ENCODE measurements at regions not wholly inside any gene's neighbourhood (a gene's known extent, or its start where the extent isn't known, plus 50 kb on each side); places are given as distances from the start of the nearest gene placed in this dataset.
"Not testable (repeated sequence)": the region's sequence is repeated elsewhere in the genome, so short reads cannot be mapped to it uniquely, and the experiment has no call there.

- H3K27ac ChIP-seq (ENCODE audit: low read depth, low read length), result no peak overlapping the region
- H3K4me1 ChIP-seq (ENCODE audit: control insufficient read depth, low read length), result no peaks in the 10 kb centered on the region
- no peaks in the 10 kb centered on the region for H3K9me2 ChIP-seq (replicated peaks; ENCODE audit: control insufficient read depth, low read length)
- H3K36me3 ChIP-seq (ENCODE audit: control insufficient read depth, low read length), result no peaks in the 10 kb centered on the region
- H4K20me1 ChIP-seq (ENCODE audit: control insufficient read depth, insufficient read depth, low read depth, low read length), result no peaks in the 10 kb centered on the region
- no peak overlapping the region for H3K4me2 ChIP-seq (ENCODE audit: low read length)
- H3K4me3 ChIP-seq (ENCODE audit: low read length), result no peak overlapping the region
- H3K79me2 ChIP-seq (ENCODE audit: control insufficient read depth, low read length), result no peaks in the 10 kb centered on the region
- no peaks in the 10 kb centered on the region for H3K9me3 ChIP-seq (ENCODE audit: control insufficient read depth, insufficient read depth, low read length)
- no peaks in the 10 kb centered on the region for H3K27me3 ChIP-seq (ENCODE audit: control insufficient read depth, low read length)
- H3F3A ChIP-seq (ENCODE audit: control insufficient read depth, insufficient read depth), result no peaks in the 10 kb centered on the region
- TF ChIP-seq CTCF (IDR thresholded peaks at IDR 0.05; ENCODE audit: low read depth, low read length, poor library complexity, severe bottlenecking), result no peak
- TF ChIP-seq EZH2phosphoT487 (IDR thresholded peaks at IDR 0.05; ENCODE audit: borderline replicate concordance, low read length), result no peak
Measured at GRCh38 chr5:12865529-12865928, 961.3 kb upstream of the CTNND2 start.

GRCh38 chr5:12861886-12862654 lies 957.8 kb upstream of the CTNND2 start:
- Histone ChIP-seq H3K27me3 (ENCODE audit: control insufficient read depth, low read length) (no peaks in the 10 kb centered on the region), H4K20me1 (ENCODE audit: control insufficient read depth, insufficient read depth, low read depth, low read length) (no peaks in the 10 kb centered on the region), H3K9me3 (ENCODE audit: control insufficient read depth, insufficient read depth, low read length) (no peaks in the 10 kb centered on the region), H3K9me2 (replicated peaks; ENCODE audit: control insufficient read depth, low read length) (no peaks in the 10 kb centered on the region), H3K79me2 (ENCODE audit: control insufficient read depth, low read length) (no peaks in the 10 kb centered on the region), H3K4me3 (ENCODE audit: low read length) (no peak overlapping the region), H3K4me2 (ENCODE audit: low read length) (no peak overlapping the region), H3F3A (ENCODE audit: control insufficient read depth, insufficient read depth) (no peaks in the 10 kb centered on the region), H3K27ac (ENCODE audit: low read depth, low read length) (no peak overlapping the region), H3K36me3 (ENCODE audit: control insufficient read depth, low read length) (no peaks in the 10 kb centered on the region), H3K4me1 (ENCODE audit: control insufficient read depth, low read length) (no peaks in the 10 kb centered on the region)
- TF ChIP-seq EZH2phosphoT487 (IDR thresholded peaks at IDR 0.05; ENCODE audit: borderline replicate concordance, low read length), result no peak

- not testable (repeated sequence) for H3K9me2 ChIP-seq (replicated peaks; ENCODE audit: control insufficient read depth, low read length); H4K20me1 ChIP-seq (ENCODE audit: control insufficient read depth, insufficient read depth, low read depth, low read length); H3K79me2 ChIP-seq (ENCODE audit: control insufficient read depth, low read length); H3F3A ChIP-seq (ENCODE audit: control insufficient read depth, insufficient read depth); H3K36me3 ChIP-seq (ENCODE audit: control insufficient read depth, low read length); H3K27ac ChIP-seq (ENCODE audit: low read depth, low read length); H3K4me1 ChIP-seq (ENCODE audit: control insufficient read depth, low read length); H3K4me3 ChIP-seq (ENCODE audit: low read length); H3K9me3 ChIP-seq (ENCODE audit: control insufficient read depth, insufficient read depth, low read length); H3K27me3 ChIP-seq (ENCODE audit: control insufficient read depth, low read length); H3K4me2 ChIP-seq (ENCODE audit: low read length)
Measured at GRCh38 chr5:12856105-12856504, 951.9 kb upstream of the CTNND2 start.

- Histone ChIP-seq H3K4me3 (ENCODE audit: low read length) (no peak overlapping the region), H3K9me2 (replicated peaks; ENCODE audit: control insufficient read depth, low read length) (no peaks in the 10 kb centered on the region), H3K36me3 (ENCODE audit: control insufficient read depth, low read length) (no peaks in the 10 kb centered on the region), H3K27me3 (ENCODE audit: control insufficient read depth, low read length) (no peaks in the 10 kb centered on the region), H3K79me2 (ENCODE audit: control insufficient read depth, low read length) (no peaks in the 10 kb centered on the region), H3F3A (ENCODE audit: control insufficient read depth, insufficient read depth) (no peaks in the 10 kb centered on the region), H3K4me1 (ENCODE audit: control insufficient read depth, low read length) (no peaks in the 10 kb centered on the region), H3K9me3 (ENCODE audit: control insufficient read depth, insufficient read depth, low read length) (no peaks in the 10 kb centered on the region), H3K27ac (ENCODE audit: low read depth, low read length) (no peak overlapping the region), H4K20me1 (ENCODE audit: control insufficient read depth, insufficient read depth, low read depth, low read length) (no peaks in the 10 kb centered on the region), H3K4me2 (ENCODE audit: low read length) (no peak overlapping the region)
- TF ChIP-seq CTCF (IDR thresholded peaks at IDR 0.05; ENCODE audit: low read depth, low read length, poor library complexity, severe bottlenecking) (no peak), EZH2phosphoT487 (IDR thresholded peaks at IDR 0.05; ENCODE audit: borderline replicate concordance, low read length) (no peak)
Measured at GRCh38 chr5:12854386-12854785, 950.1 kb upstream of the CTNND2 start.

All from DOHH2 (cell line).